DOHH2 (cell line): ENCODE measurements at regions not wholly inside any gene's neighbourhood (a gene's known extent, or its start where the extent isn't known, plus 50 kb on each side); places are given as distances from the start of the nearest gene placed in this dataset.

Experiments
- H3F3A ChIP-seq: fragments of 200-600 bp; sonication (generic), shearing (Covaris generic); 2 replicates; pipeline ENCODE4 v1.6.0; 2016; ENCODE audit warnings: antibody characterized with exemption, mild to moderate bottlenecking; ENCODE audit not compliant: control insufficient read depth, insufficient read depth
- H3K27ac ChIP-seq: fragments of 200-600 bp; sonication (generic); 2 replicates; pipeline ENCODE4 v1.5.1; 2014; ENCODE audit warnings: low read depth, mild to moderate bottlenecking, low read length, moderate library complexity
- H3K27me3 ChIP-seq: fragments of 200-600 bp; sonication (generic); 2 replicates; pipeline ENCODE4 v1.6.1; 2014; ENCODE audit warnings: mild to moderate bottlenecking, low read length, mixed read lengths; ENCODE audit not compliant: control insufficient read depth
- H3K36me3 ChIP-seq: fragments of 200-600 bp; sonication (generic); 2 replicates; pipeline ENCODE4 v1.6.1; 2014; ENCODE audit warnings: mild to moderate bottlenecking, low read length, moderate library complexity, mixed read lengths; ENCODE audit not compliant: control insufficient read depth
- H3K4me1 ChIP-seq: fragments of 200-600 bp; sonication (generic); 2 replicates; pipeline ENCODE4 v1.6.1; 2014; ENCODE audit warnings: mild to moderate bottlenecking, low read length, mixed read lengths; ENCODE audit not compliant: control insufficient read depth
- H3K4me2 ChIP-seq: fragments of 200-600 bp; sonication (generic); 2 replicates; pipeline ENCODE4 v1.6.0; 2014; ENCODE audit warnings: mild to moderate bottlenecking, low read length, moderate library complexity
- H3K4me3 ChIP-seq: fragments of 200-600 bp; sonication (generic); 2 replicates; pipeline ENCODE4 v1.5.1; 2014; ENCODE audit warnings: mild to moderate bottlenecking, low read length, mixed read lengths
- H3K79me2 ChIP-seq: fragments of 200-600 bp; sonication (generic); 2 replicates; pipeline ENCODE4 v1.6.1; 2014; ENCODE audit warnings: mild to moderate bottlenecking, low read length, mixed read lengths; ENCODE audit not compliant: control insufficient read depth
- H3K9me2 ChIP-seq: fragments of 200-600 bp; sonication (generic); replicated peaks from 2 replicates; pipeline ENCODE4 v1.6.1; 2014; ENCODE audit warnings: mild to moderate bottlenecking, low read length, mixed read lengths; ENCODE audit not compliant: control insufficient read depth
- H3K9me3 ChIP-seq: fragments of 200-600 bp; sonication (generic); 2 replicates; pipeline ENCODE4 v1.6.1; 2014; ENCODE audit warnings: antibody characterized with exemption, low read length, mixed read lengths; ENCODE audit not compliant: control insufficient read depth, insufficient read depth
- H4K20me1 ChIP-seq: fragments of 200-600 bp; sonication (generic); 2 replicates; pipeline ENCODE4 v1.6.0; 2014; ENCODE audit warnings: low read depth, mild to moderate bottlenecking, antibody characterized with exemption, low read length, moderate library complexity; ENCODE audit not compliant: control insufficient read depth, insufficient read depth
- CTCF ChIP-seq: fragments of 200-600 bp; sonication (generic); IDR thresholded peaks from one replicate; pipeline ENCODE4 v1.5.1; 2014; ENCODE audit warnings: antibody characterized with exemption, mild to moderate bottlenecking, low read depth, low read length; ENCODE audit not compliant: poor library complexity, severe bottlenecking
- EZH2phosphoT487 ChIP-seq: fragments of 200-600 bp; sonication (generic); IDR thresholded peaks from 2 replicates; pipeline ENCODE4 v1.6.1; 2017; ENCODE audit warnings: borderline replicate concordance, mild to moderate bottlenecking, antibody characterized with exemption, low read length, moderate library complexity, mixed read lengths

GRCh38 chr6:68233623-68234022 lies 401.5 kb upstream of the ADGRB3 start:
- no peak for TF ChIP-seq EZH2phosphoT487
- Histone ChIP-seq H3K9me2 (no peaks in the 10 kb centered on the region), H3K4me1 (no peaks in the 10 kb centered on the region), H3K9me3 (no peaks in the 10 kb centered on the region), H3K36me3 (no peaks in the 10 kb centered on the region), H3K4me2 (no peak overlapping the region), H3K27me3 (no peaks in the 10 kb centered on the region), H3K79me2 (no peaks in the 10 kb centered on the region), H3K4me3 (no peak overlapping the region), H3F3A (no peaks in the 10 kb centered on the region), H3K27ac (no peak overlapping the region), H4K20me1 (no peaks in the 10 kb centered on the region)

- no peak for TF ChIP-seq EZH2phosphoT487
- no peak for TF ChIP-seq CTCF
Observed at GRCh38 chr6:68229566-68229965, 405.5 kb upstream of the ADGRB3 start.

GRCh38 chr6:68226460-68226859 lies 408.6 kb upstream of the ADGRB3 start:
- Histone ChIP-seq H3K79me2 (no peaks in the 10 kb centered on the region), H4K20me1 (no peaks in the 10 kb centered on the region), H3K27me3 (no peaks in the 10 kb centered on the region), H3K27ac (no peak overlapping the region), H3K36me3 (no peaks in the 10 kb centered on the region), H3F3A (no peaks in the 10 kb centered on the region), H3K4me3 (no peak overlapping the region), H3K4me1 (no peaks in the 10 kb centered on the region), H3K4me2 (no peak overlapping the region), H3K9me3 (no peaks in the 10 kb centered on the region), H3K9me2 (no peaks in the 10 kb centered on the region)
- TF ChIP-seq CTCF (peak; percentile 46), EZH2phosphoT487 (no peak)

More at GRCh38 chr6:68229566-68229965, 405.5 kb upstream of the ADGRB3 start:
- Histone ChIP-seq H3K4me1 (no peaks in the 10 kb centered on the region), H3K79me2 (no peaks in the 10 kb centered on the region), H3K9me3 (no peaks in the 10 kb centered on the region), H3F3A (no peaks in the 10 kb centered on the region), H3K27ac (no peak overlapping the region), H3K4me2 (no peak overlapping the region), H3K27me3 (no peaks in the 10 kb centered on the region), H4K20me1 (no peaks in the 10 kb centered on the region), H3K4me3 (no peak overlapping the region), H3K36me3 (no peaks in the 10 kb centered on the region), H3K9me2 (no peaks in the 10 kb centered on the region)

GRCh38 chr6:68225729-68226128 lies 409.4 kb upstream of the ADGRB3 start:
- no peaks in the 10 kb centered on the region for H3F3A ChIP-seq
- TF ChIP-seq EZH2phosphoT487, result no peak
- TF ChIP-seq CTCF, result no peak
- H3K36me3 ChIP-seq, result no peaks in the 10 kb centered on the region
- H3K27me3 ChIP-seq, result no peaks in the 10 kb centered on the region
- no peak overlapping the region for H3K27ac ChIP-seq
- H3K4me3 ChIP-seq, result no peak overlapping the region
- H3K9me3 ChIP-seq, result no peaks in the 10 kb centered on the region
- H3K4me1 ChIP-seq, result no peaks in the 10 kb centered on the region
- H3K79me2 ChIP-seq, result no peaks in the 10 kb centered on the region
- H3K4me2 ChIP-seq, result no peak overlapping the region
- H4K20me1 ChIP-seq, result no peaks in the 10 kb centered on the region
- no peaks in the 10 kb centered on the region for H3K9me2 ChIP-seq
